CD4-positive, alpha-beta memory T cell (primary cell): ENCODE measurements at regions not wholly inside any gene's neighbourhood (a gene's known extent, or its start where the extent isn't known, plus 50 kb on each side); places are given as distances from the start of the nearest gene placed in this dataset.

Experiments used
- CTCF ChIA-PET: fragments of 350-600 bp; sonication (Branson Sonifier 250); formaldehyde crosslinking; loops from one replicate; lab custom pipeline; 2021; ENCODE audit warnings: inconsistent platforms; ENCODE audit not compliant: partially characterized antibody; lab: Charles Lee
- POLR2A ChIA-PET: fragments of 350-600 bp; sonication (Branson Sonifier 250); formaldehyde crosslinking; loops from one replicate; lab custom pipeline; 2021; ENCODE audit not compliant: partially characterized antibody; lab: Charles Lee
- DNase-seq, 5 donors: peaks; one replicate each; pipeline versions ENCODE4 v3.0.0 to v3.0.0-alpha.2; 2020 to 2022; ENCODE audit warnings: mixed read lengths in 1 of 5
- H3K27ac ChIP-seq: one replicate; pipeline ENCODE4 v1.7.0; 2013; ENCODE audit warnings: low read depth, low read length
- H3K27me3 ChIP-seq: 2 replicates; pipeline ENCODE4 v1.7.0; 2013; ENCODE audit warnings: mild to moderate bottlenecking, low read length, moderate library complexity; ENCODE audit not compliant: insufficient read depth
- H3K36me3 ChIP-seq: 2 replicates; pipeline ENCODE4 v1.7.0; 2013; ENCODE audit warnings: mild to moderate bottlenecking, low read length, moderate library complexity; ENCODE audit not compliant: insufficient read depth
- H3K4me1 ChIP-seq: 2 replicates; pipeline ENCODE4 v1.7.0; 2013; ENCODE audit warnings: mild to moderate bottlenecking, low read length, moderate library complexity; ENCODE audit not compliant: insufficient read depth
- H3K4me3 ChIP-seq, 2 donors: one replicate each; pipeline ENCODE4 v1.7.0; 2013; ENCODE audit warnings: low read length in 2 of 2, mild to moderate bottlenecking in 1 of 2
- H3K9me3 ChIP-seq, 2 donors: one replicate each; pipeline ENCODE4 v1.7.0; 2013; ENCODE audit warnings: low read length in 2 of 2, control low read depth in 1 of 2; ENCODE audit not compliant: control insufficient read depth in 1 of 2
- H3K27ac Mint-ChIP-seq, 7 donors: one replicate each; pipeline ENCODE4 v1.8.0; 2020 to 2021; ENCODE audit warnings: mixed read lengths in 7 of 7, mild to moderate bottlenecking in 6 of 7, inconsistent platforms in 3 of 7, moderate library complexity in 3 of 7
- H3K27me3 Mint-ChIP-seq, 2 donors: one replicate each; pipeline ENCODE4 v1.8.0; 2020 to 2021; ENCODE audit warnings: mixed read lengths in 2 of 2
- H3K36me3 Mint-ChIP-seq, 2 donors: one replicate each; pipeline ENCODE4 v1.8.0; 2020 to 2021; ENCODE audit warnings: mixed read lengths in 2 of 2, inconsistent platforms in 1 of 2, mild to moderate bottlenecking in 1 of 2
- H3K4me1 Mint-ChIP-seq, 4 donors: one replicate each; pipeline ENCODE4 v1.8.0; 2020 to 2021; ENCODE audit warnings: mixed read lengths in 4 of 4, mild to moderate bottlenecking in 1 of 4
- H3K4me3 Mint-ChIP-seq, 8 donors: one replicate each; pipeline ENCODE4 v1.8.0; 2020 to 2021; ENCODE audit warnings: mixed read lengths in 8 of 8, mild to moderate bottlenecking in 7 of 8, moderate library complexity in 6 of 8, inconsistent platforms in 3 of 8
- H3K9me3 Mint-ChIP-seq, 8 donors: one replicate each; pipeline ENCODE4 v1.8.0; 2020 to 2021; ENCODE audit warnings: mixed read lengths in 8 of 8, mild to moderate bottlenecking in 5 of 8, inconsistent platforms in 3 of 8, moderate library complexity in 1 of 8
- intact Hi-C: fragments of 100-400 bp; cut with micrococcal nuclease; formaldehyde crosslinking; loops from one replicate; pipeline ENCODE4 v1.15.1; 2023

DNA sequence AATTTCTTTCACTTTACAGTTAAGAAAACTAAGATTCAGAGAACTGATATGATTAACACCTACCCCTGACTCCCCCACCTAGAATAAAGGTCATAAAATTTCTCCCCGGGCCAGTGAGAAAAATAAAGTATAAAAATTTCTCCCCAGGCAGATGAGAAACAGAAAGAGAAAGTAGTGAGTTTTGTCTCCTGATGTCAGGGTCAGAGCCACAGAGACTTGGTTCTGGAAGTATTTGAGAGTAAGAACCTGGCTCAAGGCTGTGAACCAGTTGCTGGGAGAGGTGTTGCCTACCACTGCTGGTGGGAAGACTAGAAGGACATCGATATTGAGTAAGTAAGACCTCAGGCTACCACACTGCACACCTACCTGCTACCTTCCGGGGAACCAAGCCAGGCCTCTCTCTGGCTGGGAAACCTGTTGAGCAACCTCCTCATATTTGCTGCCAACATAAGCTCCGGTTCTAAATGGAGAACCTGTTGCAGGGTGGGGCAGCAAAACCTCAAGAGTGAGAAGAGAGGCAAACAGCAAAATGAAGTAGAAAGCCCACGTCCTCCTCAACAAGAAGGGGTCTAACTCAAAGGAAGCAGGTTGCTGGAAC lies 104.2 kb upstream of the PUDP start:
- Mint-ChIP-seq H3K36me3 (peaks cover 18 to 39% of the 10 kb centered on the region in 2 donors), H3K4me1 (peaks cover 0 to 2% (median 0%) of the 10 kb centered on the region in 4 donors), H3K27ac (no peak overlapping the region), H3K27me3 (no peaks in the 10 kb centered on the region), H3K4me3 (no peak overlapping the region), H3K9me3 (peaks cover 0 to 29% (median 12%) of the 10 kb centered on the region in 8 donors)
- Histone ChIP-seq H3K27me3 (no peaks in the 10 kb centered on the region), H3K36me3 (no peaks in the 10 kb centered on the region), H3K4me1 (no peaks in the 10 kb centered on the region), H3K9me3 (no peaks in the 10 kb centered on the region), H3K27ac (no peak overlapping the region), H3K4me3 (no peak overlapping the region)
- intact Hi-C loops, result no loop called here
- CTCF ChIA-PET, result no interaction called here
- POLR2A ChIA-PET, result no interaction called here
- no peak for DNase-seq

DNA sequence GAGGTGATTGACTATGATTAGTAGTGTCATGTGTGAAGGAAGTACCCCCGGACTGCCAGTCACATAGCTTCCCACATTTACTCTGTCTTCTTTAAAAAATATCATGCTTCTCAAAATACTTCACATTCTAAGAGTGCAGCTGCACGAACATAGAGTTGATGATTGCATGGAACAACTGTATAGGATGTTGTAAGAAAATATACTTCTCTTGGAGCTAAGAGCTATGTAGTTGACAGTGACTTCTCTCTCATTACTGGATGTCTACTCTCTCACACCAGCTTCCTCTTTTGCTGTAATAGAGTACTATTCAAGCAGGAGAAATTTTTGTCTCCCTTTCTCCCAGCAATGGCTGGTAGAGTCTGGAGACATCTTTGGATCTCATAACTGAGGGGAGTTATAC lies 99.4 kb upstream of the PUDP start:
- intact Hi-C loops, result no loop called here
- Histone ChIP-seq H3K27ac (no peak overlapping the region), H3K4me3 (no peak overlapping the region), H3K4me1 (no peaks in the 10 kb centered on the region), H3K9me3 (no peaks in the 10 kb centered on the region), H3K36me3 (no peaks in the 10 kb centered on the region), H3K27me3 (no peaks in the 10 kb centered on the region)
- peaks cover 0 to 9% of the 10 kb centered on the region in 2 donors for H3K36me3 Mint-ChIP-seq
- CTCF ChIA-PET, result no interaction called here
- no peak overlapping the region for H3K4me3 Mint-ChIP-seq
- peaks cover 0 to 2% (median 0%) of the 10 kb centered on the region in 4 donors for H3K4me1 Mint-ChIP-seq
- POLR2A ChIA-PET, result no interaction called here
- H3K27me3 Mint-ChIP-seq, result no peaks in the 10 kb centered on the region
- H3K9me3 Mint-ChIP-seq, result peaks cover 0 to 8% (median 2%) of the 10 kb centered on the region in 8 donors
- no peak overlapping the region for H3K27ac Mint-ChIP-seq
- no peak for DNase-seq

DNA sequence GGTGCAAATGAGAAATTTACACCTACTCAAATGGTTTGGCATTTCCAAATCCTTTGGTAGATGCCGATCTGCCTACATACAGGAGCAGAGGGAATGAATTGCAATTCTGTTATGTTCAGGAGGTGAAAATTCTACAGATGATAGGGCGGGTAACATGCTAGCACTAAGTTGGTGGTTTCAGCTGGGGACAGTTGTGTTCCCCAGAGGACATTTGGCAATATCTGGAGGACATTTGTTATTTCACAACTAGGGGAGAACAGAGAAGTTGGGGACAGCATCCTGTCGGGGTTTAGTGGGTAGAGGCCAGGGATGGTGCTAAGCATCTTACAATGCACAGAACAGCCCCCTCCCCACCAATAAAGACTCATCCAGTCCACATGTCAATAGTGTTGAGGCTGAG lies 96.5 kb upstream of the PUDP start:
- CTCF ChIA-PET, result no interaction called here
- intact Hi-C loops, result no loop called here
- no peaks in the 10 kb centered on the region for H3K4me1 ChIP-seq

DNA sequence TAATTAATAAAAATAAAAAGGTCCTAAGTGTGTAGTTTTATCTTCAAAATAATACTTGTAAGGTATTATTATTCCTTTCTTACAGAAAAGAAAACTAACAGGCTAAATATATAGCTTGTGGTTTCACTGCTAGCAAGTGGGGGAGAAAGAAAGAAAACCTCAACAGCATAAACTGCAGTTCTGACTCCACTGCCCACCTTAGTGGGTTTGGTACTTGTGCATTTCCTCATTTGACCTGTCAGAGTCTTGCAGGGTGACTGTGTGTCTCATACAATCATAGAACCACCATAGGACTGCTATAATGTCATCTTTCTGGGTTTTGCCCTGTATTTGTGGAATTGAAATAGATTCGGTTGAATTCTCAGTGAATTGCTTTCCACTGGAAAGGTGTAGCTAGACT lies 94.7 kb upstream of the PUDP start:
- no peak overlapping the region for H3K4me3 Mint-ChIP-seq

More for the DNA sequence above, 96.5 kb upstream of the PUDP start:
- H3K36me3 Mint-ChIP-seq, result peaks cover 0 to 11% of the 10 kb centered on the region in 2 donors
- peaks cover 0 to 8% (median 2%) of the 10 kb centered on the region in 8 donors for H3K9me3 Mint-ChIP-seq
- H3K27ac Mint-ChIP-seq, result no peak overlapping the region
- no peaks in the 10 kb centered on the region for H3K4me1 Mint-ChIP-seq
- DNase-seq, result no peak
- Histone ChIP-seq H3K27me3 (no peaks in the 10 kb centered on the region), H3K36me3 (no peaks in the 10 kb centered on the region), H3K9me3 (no peaks in the 10 kb centered on the region), H3K27ac (no peak overlapping the region), H3K4me3 (no peak overlapping the region)
- POLR2A ChIA-PET, result no interaction called here
- no peak overlapping the region for H3K4me3 Mint-ChIP-seq
- H3K27me3 Mint-ChIP-seq, result no peaks in the 10 kb centered on the region

DNA sequence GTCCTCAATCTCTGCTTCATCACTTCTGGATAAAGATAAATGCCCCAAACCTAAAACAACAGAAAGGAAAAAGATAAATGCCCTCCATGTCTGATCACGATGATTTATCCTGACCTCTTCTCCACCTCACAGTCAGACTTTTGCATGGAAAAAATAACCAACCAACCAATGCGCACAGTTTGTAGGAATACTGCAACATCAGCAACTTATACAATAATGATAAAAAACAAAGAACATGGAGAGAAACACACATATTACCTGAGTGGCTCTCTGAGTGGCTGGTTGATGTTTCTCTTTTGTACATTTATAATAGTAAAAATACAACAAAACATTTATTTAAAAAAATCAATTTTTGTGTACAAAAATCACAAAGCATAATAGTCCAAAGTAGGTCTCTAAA lies 93.0 kb upstream of the PUDP start:
- H3K4me3 Mint-ChIP-seq, result no peak overlapping the region
- no peaks in the 10 kb centered on the region for H3K27me3 Mint-ChIP-seq
- Histone ChIP-seq H3K27me3 (no peaks in the 10 kb centered on the region), H3K36me3 (no peaks in the 10 kb centered on the region), H3K9me3 (no peaks in the 10 kb centered on the region), H3K4me1 (no peaks in the 10 kb centered on the region), H3K27ac (no peak overlapping the region), H3K4me3 (no peak overlapping the region)
- no peaks in the 10 kb centered on the region for H3K4me1 Mint-ChIP-seq
- CTCF ChIA-PET, result no interaction called here
- no peak overlapping the region for H3K27ac Mint-ChIP-seq
- POLR2A ChIA-PET, result no interaction called here
- no peak for DNase-seq
- H3K9me3 Mint-ChIP-seq, result peaks cover 0 to 3% (median 0%) of the 10 kb centered on the region in 8 donors
- H3K36me3 Mint-ChIP-seq, result peaks cover 0 to 6% of the 10 kb centered on the region in 2 donors
- intact Hi-C loops, result no loop called here

More for the DNA sequence above, 94.7 kb upstream of the PUDP start:
- intact Hi-C loops, result no loop called here
- no peak for DNase-seq
- H3K27ac ChIP-seq, result no peak overlapping the region
- H3K4me1 Mint-ChIP-seq, result no peaks in the 10 kb centered on the region
- H3K36me3 ChIP-seq, result no peaks in the 10 kb centered on the region
- H3K9me3 Mint-ChIP-seq, result peaks cover 0 to 5% (median 0%) of the 10 kb centered on the region in 8 donors
- H3K9me3 ChIP-seq, result no peaks in the 10 kb centered on the region
- H3K27me3 Mint-ChIP-seq, result no peaks in the 10 kb centered on the region
- peaks cover 0 to 8% of the 10 kb centered on the region in 2 donors for H3K36me3 Mint-ChIP-seq
- POLR2A ChIA-PET, result no interaction called here
- no peak overlapping the region for H3K27ac Mint-ChIP-seq
- CTCF ChIA-PET, result no interaction called here
- H3K4me3 ChIP-seq, result no peak overlapping the region
- no peaks in the 10 kb centered on the region for H3K4me1 ChIP-seq
- H3K27me3 ChIP-seq, result no peaks in the 10 kb centered on the region

DNA sequence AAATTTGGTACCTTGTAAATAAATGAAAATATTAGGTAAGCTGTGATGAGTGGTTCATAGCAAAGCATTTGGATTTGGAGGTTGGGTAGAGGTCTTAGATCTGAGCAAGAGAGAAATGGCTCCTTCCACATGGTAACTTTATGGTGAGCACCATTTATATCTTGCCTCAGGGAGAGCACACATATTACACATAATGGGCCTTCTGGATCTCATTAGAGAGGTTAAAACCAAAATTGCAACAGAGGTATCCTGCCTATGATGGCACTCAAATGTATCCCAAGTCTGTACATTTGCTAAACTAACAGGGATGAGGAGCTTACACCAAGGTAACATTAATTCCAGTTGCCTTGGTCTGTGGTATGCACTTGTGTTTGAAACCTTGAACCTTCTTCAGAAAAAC lies 87.1 kb upstream of the PUDP start:
- H3K36me3 ChIP-seq, result no peaks in the 10 kb centered on the region
- no peak overlapping the region for H3K27ac ChIP-seq
- DNase-seq, result no peak
- intact Hi-C loops, result no loop called here
- Mint-ChIP-seq H3K27ac (no peak overlapping the region), H3K9me3 (peaks cover 0 to 1% (median 0%) of the 10 kb centered on the region in 8 donors), H3K4me3 (no peak overlapping the region), H3K27me3 (no peaks in the 10 kb centered on the region), H3K36me3 (no peaks in the 10 kb centered on the region), H3K4me1 (no peaks in the 10 kb centered on the region)
- H3K9me3 ChIP-seq, result no peaks in the 10 kb centered on the region
- H3K4me3 ChIP-seq, result no peak overlapping the region
- H3K4me1 ChIP-seq, result no peaks in the 10 kb centered on the region
- H3K27me3 ChIP-seq, result no peaks in the 10 kb centered on the region
- POLR2A ChIA-PET, result no interaction called here
- CTCF ChIA-PET, result no interaction called here

DNA sequence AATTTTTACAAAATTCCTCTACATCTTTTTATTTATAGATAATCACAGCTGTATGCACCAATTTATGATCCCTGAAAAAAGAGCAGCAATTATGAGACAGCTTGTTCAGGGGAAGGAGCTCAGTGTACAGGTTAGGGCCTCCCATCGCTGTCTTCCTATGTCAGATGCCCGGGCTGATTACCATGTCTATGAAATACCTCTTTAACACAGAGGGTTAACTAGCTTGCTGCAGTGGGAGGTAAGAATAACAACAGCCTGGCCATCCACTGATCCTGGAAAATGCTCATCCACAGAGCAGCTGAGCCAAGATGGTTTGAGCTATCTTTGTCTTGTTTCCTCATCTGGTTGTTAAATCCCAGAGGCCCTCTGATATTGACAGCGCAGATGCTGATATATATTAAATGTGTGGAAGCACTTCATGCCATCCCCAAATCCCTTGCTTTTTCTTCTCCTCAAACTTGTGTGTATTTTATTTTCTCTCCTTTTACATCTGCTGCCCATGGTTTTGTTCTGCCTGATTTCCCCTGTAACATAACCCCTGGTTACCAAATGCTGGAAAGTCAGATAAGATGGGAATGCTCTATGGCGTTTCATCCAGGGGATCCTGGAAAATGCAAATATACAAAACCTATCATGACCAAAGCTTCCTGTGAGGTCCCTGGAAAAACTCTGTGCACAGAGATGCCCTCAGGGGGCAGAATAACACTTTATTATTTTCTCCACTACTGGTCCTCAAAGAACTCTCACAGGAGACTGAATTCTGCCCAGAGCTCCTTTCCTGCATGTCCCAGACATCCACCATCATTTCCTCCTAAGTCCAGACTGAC lies 85.8 kb upstream of the PUDP start:
- intact Hi-C loops, result no loop called here
- no peaks in the 10 kb centered on the region for H3K27me3 Mint-ChIP-seq
- H3K9me3 Mint-ChIP-seq, result peaks cover 0 to 1% (median 0%) of the 10 kb centered on the region in 8 donors
- no peaks in the 10 kb centered on the region for H3K9me3 ChIP-seq
- H3K27ac ChIP-seq, result no peak overlapping the region
- H3K36me3 ChIP-seq, result no peaks in the 10 kb centered on the region
- no peak for DNase-seq
- no peak overlapping the region for H3K4me3 Mint-ChIP-seq
- POLR2A ChIA-PET, result no interaction called here
- H3K4me1 Mint-ChIP-seq, result no peaks in the 10 kb centered on the region
- no peaks in the 10 kb centered on the region for H3K27me3 ChIP-seq
- H3K36me3 Mint-ChIP-seq, result no peaks in the 10 kb centered on the region
- no peaks in the 10 kb centered on the region for H3K4me1 ChIP-seq
- CTCF ChIA-PET, result no interaction called here
- no peak overlapping the region for H3K4me3 ChIP-seq
- H3K27ac Mint-ChIP-seq, result no peak overlapping the region
